Smooth muscle cell (in vitro differentiated cells): ENCODE measurements at regions not wholly inside any gene's neighbourhood (a gene's known extent, or its start where the extent isn't known, plus 50 kb on each side); places are given as distances from the start of the nearest gene placed in this dataset.
"Not testable (repeated sequence)": the region's sequence is repeated elsewhere in the genome, so short reads cannot be mapped to it uniquely, and the experiment has no call there.

ENCODE experiments used
- DNase-seq: peaks from one replicate; lab custom pipeline; 2025; ENCODE audit not compliant: unreplicated experiment; lab: John Stamatoyannopoulos, UW
- H2AFZ ChIP-seq: fragments of 200-600 bp; sonication (generic); 2 replicates; pipeline ENCODE4 v1.6.0; 2016; ENCODE audit warnings: antibody characterized with exemption, low read depth, mild to moderate bottlenecking
- H3F3A ChIP-seq: fragments of 200-600 bp; sonication (generic); 2 replicates; pipeline ENCODE4 v1.6.0; 2017; ENCODE audit warnings: antibody characterized with exemption, low read depth
- H3K27ac ChIP-seq: fragments of 200-600 bp; sonication (generic); 2 replicates; pipeline ENCODE4 v1.5.1; 2016; ENCODE audit warnings: low read depth, mild to moderate bottlenecking
- H3K27me3 ChIP-seq: fragments of 200-600 bp; sonication (generic); 2 replicates; pipeline ENCODE4 v1.6.1; 2016; ENCODE audit warnings: low read depth, mild to moderate bottlenecking
- H3K36me3 ChIP-seq: fragments of 200-600 bp; sonication (generic); 2 replicates; pipeline ENCODE4 v1.5.1; 2016; ENCODE audit warnings: low read depth
- H3K4me1 ChIP-seq: fragments of 200-600 bp; sonication (generic); 2 replicates; pipeline ENCODE4 v1.5.1; 2016; ENCODE audit warnings: low read depth
- H3K4me2 ChIP-seq: fragments of 200-600 bp; sonication (generic); 2 replicates; pipeline ENCODE4 v1.6.0; 2016; ENCODE audit warnings: mild to moderate bottlenecking
- H3K4me3 ChIP-seq: fragments of 200-600 bp; sonication (generic); 2 replicates; pipeline ENCODE4 v1.5.1; 2016; ENCODE audit warnings: mild to moderate bottlenecking
- H3K79me2 ChIP-seq: fragments of 200-600 bp; sonication (generic); 2 replicates; pipeline ENCODE4 v1.6.0; 2016; ENCODE audit warnings: low read depth, mild to moderate bottlenecking
- H3K9ac ChIP-seq: fragments of 200-600 bp; sonication (generic); 2 replicates; pipeline ENCODE4 v1.6.0; 2016; ENCODE audit warnings: low read depth
- H3K9me3 ChIP-seq: fragments of 200-600 bp; sonication (generic); replicated peaks from 2 replicates; pipeline ENCODE4 v1.5.1; 2016; ENCODE audit warnings: low read depth
- H4K20me1 ChIP-seq: fragments of 200-600 bp; sonication (generic); 2 replicates; pipeline ENCODE4 v1.6.0; 2016; ENCODE audit warnings: low read depth
- WGBS: methylation state at CpG from one replicate; pipeline ENCODE4 v1.1.7; 2016; ENCODE audit warnings: low lambda C conversion rate; 5-methylcytosine and 5-hydroxymethylcytosine counted together
- TF ChIP-seq, protein P1 (sequence below): fragments of 200-600 bp; sonication (generic); IDR thresholded peaks from 2 replicates; pipeline ENCODE4 v1.5.1; 2017; ENCODE audit warnings: borderline replicate concordance, mild to moderate bottlenecking, antibody characterized with exemption; ENCODE audit not compliant: insufficient read depth, poor library complexity, severe bottlenecking

DNA sequence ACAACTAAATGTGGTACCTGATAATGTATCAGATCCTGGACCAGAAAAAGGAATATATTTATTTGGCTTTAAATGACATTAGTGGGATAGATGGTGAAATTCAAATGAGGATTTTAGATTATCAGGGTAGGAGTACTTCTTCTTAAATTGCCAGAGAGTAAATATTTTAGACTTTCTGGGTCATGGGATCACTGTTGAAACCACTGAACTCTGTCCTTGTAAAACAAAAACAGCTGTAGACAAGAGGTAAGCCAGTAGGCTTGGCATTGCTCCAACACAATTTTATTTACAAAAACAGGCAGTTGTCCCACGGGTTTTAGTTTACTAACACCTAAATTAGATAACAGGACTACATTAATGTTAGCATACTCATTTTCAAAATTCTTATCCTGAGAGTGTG is 190.8 kb downstream of the SPIN4 start:
- not testable (repeated sequence) for H2AFZ ChIP-seq, H3K27me3 ChIP-seq, H3K9ac ChIP-seq, H3K4me3 ChIP-seq, H3K36me3 ChIP-seq, H3K4me2 ChIP-seq, H3F3A ChIP-seq, H4K20me1 ChIP-seq, H3K27ac ChIP-seq, H3K4me1 ChIP-seq, H3K79me2 ChIP-seq, H3K9me3 ChIP-seq, DNase-seq
- no CpG with 5 or more reads among the region's 1 CpG for WGBS

DNA sequence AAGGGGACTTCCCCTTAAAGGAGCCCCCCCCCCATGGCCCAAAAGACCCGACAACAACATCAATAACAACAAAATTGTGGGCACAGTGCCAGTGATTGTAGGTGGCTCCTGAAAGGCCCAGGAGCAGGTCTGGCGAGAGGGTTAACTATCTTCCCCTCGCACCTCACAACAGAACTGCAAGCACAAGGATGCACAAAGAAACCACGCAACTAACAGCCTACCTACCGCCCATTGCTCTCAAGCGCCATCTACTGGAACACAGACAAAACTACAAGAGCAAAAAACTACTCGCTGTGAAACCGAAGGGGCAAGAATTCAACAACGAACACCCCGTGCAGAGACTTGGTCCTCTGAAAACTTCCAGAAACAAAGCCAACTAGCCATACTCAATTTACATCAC is 205.6 kb downstream of the SPIN4 start:
- WGBS: no CpG with 5 or more reads among the region's 10 CpGs
- H3K9me3 ChIP-seq, H3K79me2 ChIP-seq, H3K27me3 ChIP-seq, H3K36me3 ChIP-seq, H3K27ac ChIP-seq, H3K9ac ChIP-seq, DNase-seq, H3F3A ChIP-seq, H3K4me3 ChIP-seq, H3K4me2 ChIP-seq, H2AFZ ChIP-seq, H3K4me1 ChIP-seq, H4K20me1 ChIP-seq: not testable (repeated sequence)

DNA sequence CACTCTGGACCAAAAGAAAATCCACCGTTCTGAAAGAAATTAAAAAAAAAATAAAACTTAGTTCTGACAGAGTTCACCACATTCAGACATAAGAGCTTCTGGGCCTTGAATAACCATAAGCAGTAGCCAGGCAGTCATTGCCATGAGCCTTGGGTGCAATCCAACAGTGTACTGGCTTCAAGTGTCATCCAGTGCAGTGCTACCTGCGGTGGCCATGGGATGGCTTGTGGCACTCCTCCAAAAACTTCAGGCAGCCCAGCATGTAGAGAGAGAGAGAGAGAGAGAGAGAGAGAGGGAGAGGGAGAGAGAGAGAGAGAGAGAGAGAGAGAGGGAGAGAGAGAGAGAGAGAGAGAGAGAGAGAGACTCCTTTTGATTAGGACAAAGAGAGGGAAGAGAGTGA is 208.5 kb downstream of the SPIN4 start:
- H3K4me3 ChIP-seq: not testable (repeated sequence)

DNA sequence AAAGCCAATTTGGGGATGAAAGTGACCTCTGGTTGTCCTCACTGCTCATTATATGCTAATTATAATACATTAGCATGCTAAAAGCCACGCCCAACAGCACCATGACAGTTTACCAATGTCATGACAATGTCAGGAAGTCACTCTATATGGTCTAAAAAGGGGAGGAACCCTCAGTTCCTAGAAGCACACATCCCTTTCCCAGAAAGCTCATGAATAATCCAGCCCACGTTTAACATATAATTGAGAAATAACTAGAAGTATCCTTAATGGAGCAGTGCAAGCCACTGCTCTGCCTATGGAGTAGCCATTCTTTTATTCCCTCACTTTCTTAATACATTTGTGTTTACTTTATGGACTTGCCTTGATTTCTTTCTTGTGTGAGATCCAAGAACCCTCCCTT is 215.3 kb downstream of the SPIN4 start:
- H3K9ac ChIP-seq, H3K9me3 ChIP-seq, H3F3A ChIP-seq, H4K20me1 ChIP-seq, H2AFZ ChIP-seq, H3K4me3 ChIP-seq, H3K27ac ChIP-seq, H3K4me2 ChIP-seq, H3K79me2 ChIP-seq, H3K36me3 ChIP-seq, H3K4me1 ChIP-seq, H3K27me3 ChIP-seq, DNase-seq: not testable (repeated sequence)
- WGBS: no CpG with 5 or more reads among the region's 2 CpGs

More for the DNA sequence above, 208.5 kb downstream of the SPIN4 start:
- not testable (repeated sequence) for H3K27me3 ChIP-seq, H3K9me3 ChIP-seq, H3K79me2 ChIP-seq, DNase-seq, H3K9ac ChIP-seq, H4K20me1 ChIP-seq, H3K36me3 ChIP-seq, H3F3A ChIP-seq, H3K4me1 ChIP-seq, H2AFZ ChIP-seq, H3K4me2 ChIP-seq, H3K27ac ChIP-seq
- WGBS: no CpG with 5 or more reads among the region's 2 CpGs

DNA sequence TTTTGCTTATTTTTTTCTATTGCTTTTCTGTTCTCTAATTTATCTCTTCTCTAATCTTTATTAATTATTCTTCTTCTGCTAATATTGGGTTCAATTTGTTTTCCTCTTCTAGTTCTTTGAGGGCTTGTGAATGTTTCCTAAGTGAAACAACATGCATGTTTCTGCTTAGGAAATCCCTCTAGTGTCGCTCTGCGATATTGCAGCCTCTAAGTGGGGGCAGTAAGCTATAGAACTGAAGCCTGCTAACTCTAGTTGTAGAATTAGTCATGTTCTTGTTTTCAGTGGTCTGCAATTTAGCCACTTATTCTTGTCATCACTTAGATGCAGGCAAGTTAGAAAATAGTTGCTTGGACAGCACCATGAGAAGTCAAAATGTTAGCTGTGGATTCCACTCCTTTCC is 222.6 kb downstream of the SPIN4 start:
- Histone ChIP-seq H3K4me2 (no peak overlapping the region), H3K27me3 (no peaks in the 10 kb centered on the region), H3K9me3 (peaks cover 4% of the 10 kb centered on the region), H3K36me3 (no peaks in the 10 kb centered on the region), H3K4me1 (no peaks in the 10 kb centered on the region), H3K79me2 (no peaks in the 10 kb centered on the region), H3K27ac (no peak overlapping the region), H3F3A (no peaks in the 10 kb centered on the region), H4K20me1 (no peaks in the 10 kb centered on the region), H3K9ac (no peak overlapping the region), H2AFZ (no peak overlapping the region), H3K4me3 (no peak overlapping the region)
- WGBS: 5% methylated on average over 2 of the region's 2 CpGs
- TF ChIP-seq, protein P1, sequence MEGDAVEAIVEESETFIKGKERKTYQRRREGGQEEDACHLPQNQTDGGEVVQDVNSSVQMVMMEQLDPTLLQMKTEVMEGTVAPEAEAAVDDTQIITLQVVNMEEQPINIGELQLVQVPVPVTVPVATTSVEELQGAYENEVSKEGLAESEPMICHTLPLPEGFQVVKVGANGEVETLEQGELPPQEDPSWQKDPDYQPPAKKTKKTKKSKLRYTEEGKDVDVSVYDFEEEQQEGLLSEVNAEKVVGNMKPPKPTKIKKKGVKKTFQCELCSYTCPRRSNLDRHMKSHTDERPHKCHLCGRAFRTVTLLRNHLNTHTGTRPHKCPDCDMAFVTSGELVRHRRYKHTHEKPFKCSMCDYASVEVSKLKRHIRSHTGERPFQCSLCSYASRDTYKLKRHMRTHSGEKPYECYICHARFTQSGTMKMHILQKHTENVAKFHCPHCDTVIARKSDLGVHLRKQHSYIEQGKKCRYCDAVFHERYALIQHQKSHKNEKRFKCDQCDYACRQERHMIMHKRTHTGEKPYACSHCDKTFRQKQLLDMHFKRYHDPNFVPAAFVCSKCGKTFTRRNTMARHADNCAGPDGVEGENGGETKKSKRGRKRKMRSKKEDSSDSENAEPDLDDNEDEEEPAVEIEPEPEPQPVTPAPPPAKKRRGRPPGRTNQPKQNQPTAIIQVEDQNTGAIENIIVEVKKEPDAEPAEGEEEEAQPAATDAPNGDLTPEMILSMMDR: no peak
- no peak for DNase-seq

DNA sequence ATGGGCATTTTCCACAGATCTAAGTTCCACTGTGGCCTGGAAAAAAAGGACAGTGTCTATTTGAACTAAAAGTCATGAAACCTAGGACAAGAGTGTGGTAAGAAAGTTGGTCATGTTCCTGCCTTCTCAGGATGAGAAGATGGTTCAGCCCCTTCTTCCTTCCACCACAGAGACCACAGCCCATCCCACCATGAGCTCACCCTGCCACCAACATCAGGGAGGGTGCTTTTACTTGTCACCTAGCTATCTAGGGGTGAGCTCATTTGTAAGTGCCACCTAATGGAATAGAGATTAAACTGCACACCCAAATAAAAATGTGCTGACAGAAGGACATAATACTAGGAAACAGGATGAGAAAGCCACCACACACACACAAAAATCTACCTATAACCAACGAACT is 235.9 kb downstream of the SPIN4 start:
- Histone ChIP-seq H2AFZ (no peak overlapping the region), H3K4me3 (no peak overlapping the region), H3K4me1 (no peaks in the 10 kb centered on the region), H3K9ac (no peak overlapping the region), H3K4me2 (no peak overlapping the region), H3F3A (no peaks in the 10 kb centered on the region), H3K79me2 (no peaks in the 10 kb centered on the region), H3K9me3 (no peaks in the 10 kb centered on the region), H4K20me1 (no peaks in the 10 kb centered on the region), H3K36me3 (no peaks in the 10 kb centered on the region), H3K27me3 (no peaks in the 10 kb centered on the region), H3K27ac (no peak overlapping the region)
- WGBS: 22% methylated on average over 1 of the region's 1 CpG
- TF ChIP-seq, protein P1: no peak
- no peak for DNase-seq
